ENCODE measurements at regions not wholly inside any gene's neighbourhood (a gene's known extent, or its start where the extent isn't known, plus 50 kb on each side); places are given as distances from the start of the nearest gene placed in this dataset.

- Histone ChIP-seq H3K79me2 (ENCODE audit: control insufficient read depth in 1 of 2, insufficient read depth in 2 of 2, low read length in 2 of 2) (no peaks in the 10 kb centered on the region), H3K36me3 (ENCODE audit: control insufficient read depth in 2 of 4, insufficient read depth in 4 of 4, low read length in 3 of 4) (no peaks in the 10 kb centered on the region), H3K4ac (replicated peaks; ENCODE audit: insufficient read length, low read depth, low read length) (no peak overlapping the region), H2BK120ac (replicated peaks; ENCODE audit: low read depth, low read length) (no peak overlapping the region), H4K5ac (ENCODE audit: insufficient read length, low read depth, low read length) (no peak overlapping the region), H3K4me3 (ENCODE audit: extremely low read depth in 1 of 4, insufficient read depth in 2 of 4, low read depth in 3 of 4, low read length in 4 of 4) (no peak overlapping the region), H3K23me2 (ENCODE audit: low read depth, low read length) (no peaks in the 10 kb centered on the region), H3K9ac (replicated peaks in 1 of 4; ENCODE audit: extremely low read depth in 1 of 4, low read depth in 3 of 4, low read length in 3 of 4) (no peak overlapping the region), H3K27ac (ENCODE audit: low read depth, low read length) (no peak overlapping the region), H3K9me3 (ENCODE audit: insufficient read depth in 2 of 2, low read depth in 1 of 2, low read length in 1 of 2) (0 out of 4 replicates have a peak, but pooled peaks cover 0 to 6% of the 10 kb centered on the region in 2 experiments), H4K91ac (replicated peaks; ENCODE audit: insufficient read length, low read length) (no peak overlapping the region), H3K18ac (ENCODE audit: extremely low read depth, low read length) (no peak overlapping the region), H3K4me2 (ENCODE audit: insufficient read depth in 1 of 2, low read depth in 2 of 2, low read length in 2 of 2) (no peak overlapping the region), H2BK5ac (ENCODE audit: low read depth, low read length) (no peak overlapping the region), H2AFZ (ENCODE audit: low read length) (no peak overlapping the region), H3K14ac (ENCODE audit: insufficient read length) (no peak overlapping the region), H3K79me1 (ENCODE audit: low read depth, low read length) (no peaks in the 10 kb centered on the region), H2BK15ac (ENCODE audit: low read length) (no peak overlapping the region), H3K56ac (replicated peaks; ENCODE audit: insufficient read length, low read depth, low read length) (no peak overlapping the region), H3K4me1 (replicated peaks in 1 of 4; ENCODE audit: control insufficient read depth in 3 of 4, insufficient read depth in 4 of 4, low read length in 3 of 4) (no peaks in the 10 kb centered on the region), H2BK20ac (ENCODE audit: low read length) (no peak overlapping the region), H2BK12ac (ENCODE audit: low read depth, low read length) (no peak overlapping the region), H4K20me1 (replicated peaks in 1 of 2; ENCODE audit: control insufficient read depth in 1 of 2, insufficient read depth in 2 of 2, low read length in 2 of 2) (no peaks in the 10 kb centered on the region), H4K8ac (ENCODE audit: extremely low read depth, insufficient read depth, low read length) (no peak overlapping the region), H3K27me3 (replicated peaks in 1 of 4; ENCODE audit: control insufficient read depth in 3 of 4, extremely low read depth in 1 of 4, insufficient read depth in 3 of 4, low read length in 3 of 4) (no peaks in the 10 kb centered on the region), H2AK5ac (ENCODE audit: low read depth, low read length) (no peak overlapping the region), H3K23ac (ENCODE audit: insufficient read length) (no peak overlapping the region)
- ChIA-PET POLR2A (ENCODE audit: partially characterized antibody) (no interaction called here), CTCF (ENCODE audit: partially characterized antibody) (interaction anchor here (0.5 kb wide), 1 partner anchor 112 kb away, joined by 3 read pairs; no protein-coding TSS in a partner anchor)
- TF ChIP-seq POLR2AphosphoS5 (IDR thresholded peaks at IDR 0.05; ENCODE audit: low read depth, low read length) (no peak), E2F6 (IDR thresholded peaks at IDR 0.05) (no peak), RFX5 (IDR thresholded peaks at IDR 0.05; ENCODE audit: borderline replicate concordance, low read depth, low read length) (no peak), POLR2A (IDR thresholded peaks at IDR 0.05; ENCODE audit: control extremely low read depth in 1 of 2, low read depth in 2 of 2, low read length in 2 of 2) (no peak)
- DNase-seq (ENCODE audit: low read depth in 1 of 2, low spot score in 2 of 2) = no peak
- WGBS, 2 experiments (ENCODE audit: extremely low coverage in 1 of 2, insufficient coverage in 1 of 2, insufficient read length in 1 of 2, insufficient replicate concordance in 2 of 2, low coverage in 1 of 2, low lambda C conversion rate in 2 of 2, missing lambda C conversion rate in 1 of 2) = 100% methylated on average over 1 of the region's 1 CpG; no CpG with 5 or more reads in 1 of the 2 experiments
- no peak for FAIRE-seq
These were observed 211.0 kb upstream of the ADGRL3 start for GRCh38 chr4:60989141-60989540.
